KOPT-K1 (cell line): ENCODE measurements at regions not wholly inside any gene's neighbourhood (a gene's known extent, or its start where the extent isn't known, plus 50 kb on each side); places are given as distances from the start of the nearest gene placed in this dataset.

Source experiments
- H3K27ac ChIP-seq: fragments of 200-600 bp; sonication (generic); 2 replicates; pipeline ENCODE4 v1.5.1; 2016; ENCODE audit warnings: antibody characterized with exemption, mild to moderate bottlenecking, low read depth, low read length; ENCODE audit not compliant: poor library complexity, severe bottlenecking
- H3K36me3 ChIP-seq: fragments of 200-600 bp; sonication (generic); 2 replicates; pipeline ENCODE4 v1.5.1; 2017; ENCODE audit warnings: antibody characterized with exemption, mild to moderate bottlenecking, low read length, moderate library complexity; ENCODE audit not compliant: insufficient read depth
- H3K9me3 ChIP-seq: fragments of 200-600 bp; sonication (generic); 2 replicates; pipeline ENCODE4 v1.5.1; 2017; ENCODE audit warnings: antibody characterized with exemption, low read length, mild to moderate bottlenecking; ENCODE audit not compliant: insufficient read depth, poor library complexity, severe bottlenecking

GRCh38 chr6:47114460-47114859, 72.3 kb upstream of the ADGRF1 start:
- Histone ChIP-seq H3K9me3 (no peaks in the 10 kb centered on the region), H3K27ac (no peak overlapping the region), H3K36me3 (no peaks in the 10 kb centered on the region)

- Histone ChIP-seq H3K9me3 (no peaks in the 10 kb centered on the region), H3K36me3 (no peaks in the 10 kb centered on the region), H3K27ac (no peak overlapping the region)
Observed at GRCh38 chr6:47112317-47112716, 70.2 kb upstream of the ADGRF1 start.

GRCh38 chr6:47111685-47112084, 69.6 kb upstream of the ADGRF1 start:
- no peak overlapping the region for H3K27ac ChIP-seq
- no peaks in the 10 kb centered on the region for H3K9me3 ChIP-seq

GRCh38 chr6:47109281-47109680, 67.1 kb upstream of the ADGRF1 start:
- no peaks in the 10 kb centered on the region for H3K36me3 ChIP-seq
- H3K9me3 ChIP-seq, result no peaks in the 10 kb centered on the region
- H3K27ac ChIP-seq, result no peak overlapping the region

More at GRCh38 chr6:47111685-47112084, 69.6 kb upstream of the ADGRF1 start:
- no peaks in the 10 kb centered on the region for H3K36me3 ChIP-seq

GRCh38 chr6:47106721-47107197, 64.6 kb upstream of the ADGRF1 start:
- Histone ChIP-seq H3K36me3 (no peaks in the 10 kb centered on the region), H3K9me3 (no peaks in the 10 kb centered on the region), H3K27ac (no peak overlapping the region)

- H3K36me3 ChIP-seq, result no peaks in the 10 kb centered on the region
- H3K9me3 ChIP-seq, result no peaks in the 10 kb centered on the region
- no peak overlapping the region for H3K27ac ChIP-seq
Observed at GRCh38 chr6:47106216-47106615, 64.1 kb upstream of the ADGRF1 start.

GRCh38 chr6:47105469-47106178, 63.5 kb upstream of the ADGRF1 start:
- H3K36me3 ChIP-seq, result no peaks in the 10 kb centered on the region
- H3K27ac ChIP-seq, result no peak overlapping the region

GRCh38 chr6:47103931-47104330, 61.8 kb upstream of the ADGRF1 start:
- H3K9me3 ChIP-seq, result no peaks in the 10 kb centered on the region
- H3K36me3 ChIP-seq, result no peaks in the 10 kb centered on the region
- no peak overlapping the region for H3K27ac ChIP-seq

More at GRCh38 chr6:47105469-47106178, 63.5 kb upstream of the ADGRF1 start:
- no peaks in the 10 kb centered on the region for H3K9me3 ChIP-seq

- H3K27ac ChIP-seq, result no peak overlapping the region
- no peaks in the 10 kb centered on the region for H3K9me3 ChIP-seq
Observed at GRCh38 chr6:47102331-47102730, 60.2 kb upstream of the ADGRF1 start.

GRCh38 chr6:47098570-47098993, 56.5 kb upstream of the ADGRF1 start:
- no peak overlapping the region for H3K27ac ChIP-seq
- H3K9me3 ChIP-seq, result no peaks in the 10 kb centered on the region
- no peaks in the 10 kb centered on the region for H3K36me3 ChIP-seq

More at GRCh38 chr6:47102331-47102730, 60.2 kb upstream of the ADGRF1 start:
- H3K36me3 ChIP-seq, result no peaks in the 10 kb centered on the region

- Histone ChIP-seq H3K27ac (peak overlapping the region; percentile 39), H3K36me3 (no peaks in the 10 kb centered on the region), H3K9me3 (no peaks in the 10 kb centered on the region)
Observed at GRCh38 chr6:47097092-47097945, 55.2 kb upstream of the ADGRF1 start.

GRCh38 chr6:47096211-47096895, 54.2 kb upstream of the ADGRF1 start:
- Histone ChIP-seq H3K27ac (peak overlapping the region; percentile 39), H3K9me3 (no peaks in the 10 kb centered on the region), H3K36me3 (no peaks in the 10 kb centered on the region)

- H3K9me3 ChIP-seq, result no peaks in the 10 kb centered on the region
- H3K36me3 ChIP-seq, result no peaks in the 10 kb centered on the region
- H3K27ac ChIP-seq, result no peak overlapping the region
Observed at GRCh38 chr6:47094241-47094925, 52.3 kb upstream of the ADGRF1 start.

- H3K9me3 ChIP-seq, result no peaks in the 10 kb centered on the region
- H3K27ac ChIP-seq, result no peak overlapping the region
- no peaks in the 10 kb centered on the region for H3K36me3 ChIP-seq
Observed at GRCh38 chr6:47093169-47093568, 51.0 kb upstream of the ADGRF1 start.
